IMR-90 (cell line): ENCODE measurements at regions not wholly inside any gene's neighbourhood (a gene's known extent, or its start where the extent isn't known, plus 50 kb on each side); places are given as distances from the start of the nearest gene placed in this dataset.

ENCODE experiments used
- ATAC-seq: fragments of 200-7000 bp; cut with Tn5 transposase; 2 replicates; pipeline ENCODE4 v1.9.1; 2020; ENCODE audit warnings: low read depth, mild to moderate bottlenecking, moderate library complexity
- BruUV-seq: library from RNA; stranded (reverse); fragments of 400-500 nt; replicated peaks from 2 replicates; lab custom pipeline; 2021; lab: Mats Ljungman, UMichigan
- CTCF ChIA-PET: fragments of 300-600 bp; formaldehyde crosslinking; extraction: SDS; loops from one replicate; lab custom pipeline; 2021; ENCODE audit warnings: antibody characterized with exemption; lab: Yijun Ruan, JAX
- POLR2A ChIA-PET: fragments of 300-600 bp; sonication (Branson Sonifier 250); formaldehyde crosslinking; loops from one replicate; lab custom pipeline; 2022; ENCODE audit warnings: antibody characterized with exemption; ENCODE audit not compliant: unreplicated experiment; lab: Charles Lee
- DNase-seq: peaks from one replicate; pipeline ENCODE4 v3.0.0; 2013
- H2AFZ ChIP-seq: replicated peaks from 2 replicates; pipeline ENCODE3; 2013; ENCODE audit warnings: low read length, mild to moderate bottlenecking; ENCODE audit not compliant: poor library complexity
- H2AK5ac ChIP-seq: 2 replicates; pipeline ENCODE4 v1.6.1; 2013; ENCODE audit warnings: low read depth, low read length, inconsistent platforms
- H2AK9ac ChIP-seq: replicated peaks from 2 replicates; pipeline ENCODE3; 2013; ENCODE audit warnings: mild to moderate bottlenecking, low read depth, low read length, moderate library complexity; ENCODE audit not compliant: poor library complexity
- H2BK120ac ChIP-seq: 2 replicates; pipeline ENCODE4 v1.6.1; 2013; ENCODE audit warnings: low read depth, low read length, inconsistent platforms
- H2BK15ac ChIP-seq: 3 replicates; pipeline ENCODE4 v1.6.1; 2013; ENCODE audit warnings: low read depth, low read length, inconsistent platforms
- H2BK20ac ChIP-seq: 2 replicates; pipeline ENCODE4 v1.6.1; 2013; ENCODE audit warnings: low read depth, mild to moderate bottlenecking, inconsistent platforms, low read length, moderate library complexity
- H2BK5ac ChIP-seq: 2 replicates; pipeline ENCODE4 v1.6.1; 2013; ENCODE audit warnings: mild to moderate bottlenecking, low read depth, low read length, inconsistent platforms; ENCODE audit not compliant: poor library complexity, severe bottlenecking
- H3K14ac ChIP-seq: replicated peaks from 2 replicates; pipeline ENCODE4 v1.6.1; 2013; ENCODE audit warnings: low read depth, low read length, inconsistent platforms
- H3K18ac ChIP-seq: 2 replicates; pipeline ENCODE4 v1.6.1; 2013; ENCODE audit warnings: low read depth, low read length, control low read depth
- H3K23ac ChIP-seq: 2 replicates; pipeline ENCODE4 v1.6.1; 2013; ENCODE audit warnings: low read depth, low read length, inconsistent platforms
- H3K27ac ChIP-seq: 2 replicates; pipeline ENCODE4 v1.5.1; 2013; ENCODE audit warnings: mild to moderate bottlenecking, control low read depth, low read length; ENCODE audit not compliant: insufficient read depth
- H3K27me3 ChIP-seq: 2 replicates; pipeline ENCODE4 v1.6.1; 2013; ENCODE audit warnings: low read length; ENCODE audit not compliant: control insufficient read depth, insufficient read depth
- H3K36me3 ChIP-seq: 2 replicates; pipeline ENCODE4 v1.6.1; 2013; ENCODE audit warnings: low read length, mixed read lengths; ENCODE audit not compliant: control insufficient read depth, insufficient read depth
- H3K4ac ChIP-seq: 2 replicates; pipeline ENCODE4 v1.6.1; 2013; ENCODE audit warnings: low read depth, low read length, inconsistent platforms
- H3K4me1 ChIP-seq: 2 replicates; pipeline ENCODE4 v1.6.1; 2013; ENCODE audit warnings: low read length, mixed read lengths; ENCODE audit not compliant: control insufficient read depth, insufficient read depth
- H3K4me2 ChIP-seq: 2 replicates; pipeline ENCODE4 v1.6.1; 2013; ENCODE audit warnings: low read depth, mild to moderate bottlenecking, control low read depth, low read length, moderate library complexity
- H3K4me3 ChIP-seq: 2 replicates; pipeline ENCODE4 v1.5.1; 2013; ENCODE audit warnings: low read depth, mild to moderate bottlenecking, control low read depth, low read length, moderate library complexity; ENCODE audit not compliant: insufficient read depth
- H3K56ac ChIP-seq: 2 replicates; pipeline ENCODE4 v1.6.1; 2013; ENCODE audit warnings: low read length, inconsistent platforms; ENCODE audit not compliant: insufficient read depth; ENCODE audit errors: extremely low read depth
- H3K79me1 ChIP-seq, 2 experiments: 2 replicates each; pipeline ENCODE4 v1.6.1; 2013; ENCODE audit warnings: low read length in 2 of 2, inconsistent platforms in 1 of 2, low read depth in 1 of 2
- H3K9ac ChIP-seq: 2 replicates; pipeline ENCODE4 v1.6.1; 2013; ENCODE audit warnings: low read depth, low read length, control low read depth
- H3K9me1 ChIP-seq: 2 replicates; pipeline ENCODE4 v1.6.1; 2013; ENCODE audit warnings: low read length, inconsistent platforms; ENCODE audit not compliant: insufficient read depth
- H3K9me3 ChIP-seq: 2 replicates; pipeline ENCODE4 v1.6.1; 2013; ENCODE audit warnings: low read length; ENCODE audit not compliant: control insufficient read depth, insufficient read depth
- H4K20me1 ChIP-seq: 2 replicates; pipeline ENCODE4 v1.6.1; 2013; ENCODE audit warnings: low read length, inconsistent platforms; ENCODE audit not compliant: insufficient read depth
- H4K5ac ChIP-seq: 2 replicates; pipeline ENCODE4 v1.6.1; 2013; ENCODE audit warnings: mild to moderate bottlenecking, low read depth, low read length, control low read depth
- H4K8ac ChIP-seq, 2 experiments: 2 replicates each; pipeline ENCODE4 v1.6.1; 2013; ENCODE audit warnings: low read depth in 2 of 2, low read length in 2 of 2, control low read depth in 1 of 2, inconsistent platforms in 1 of 2
- H4K91ac ChIP-seq: 2 replicates; pipeline ENCODE4 v1.6.1; 2013; ENCODE audit warnings: low read depth, low read length, inconsistent platforms; ENCODE audit not compliant: insufficient read depth
- CEBPB ChIP-seq: IDR thresholded peaks from 2 replicates; pipeline ENCODE4 v1.6.1; 2012; ENCODE audit warnings: low read depth, low read length, improper control_type of control experiment
- MAFK ChIP-seq: IDR thresholded peaks from 2 replicates; pipeline ENCODE4 v1.6.1; 2012; ENCODE audit warnings: low read depth, low read length, improper control_type of control experiment
- WGBS, 2 experiments: methylation state at CpG; one replicate each; pipeline versions ENCODE4 v1.1.5 to v1.1.7; 2013; ENCODE audit warnings: missing lambda C conversion rate in 2 of 2; ENCODE audit not compliant: insufficient read length in 1 of 2; ENCODE audit errors: extremely low coverage in 2 of 2; 5-methylcytosine and 5-hydroxymethylcytosine counted together
- dilution Hi-C: fragments of 300-500 bp; cut with HindIII; formaldehyde crosslinking; loops from one replicate; pipeline ENCODE4 v1.14.3; 2018; ENCODE audit warnings: low sequenced_read_pairs; ENCODE audit not compliant: unreplicated experiment
- in situ Hi-C: fragments of 300-500 bp; cut with MboI; formaldehyde crosslinking; loops from 3 replicates; pipeline ENCODE4 v1.14.3; 2019; ENCODE audit warnings: low sequenced_read_pairs, inconsistent platforms, mixed read lengths
- intact Hi-C: fragments of 100-400 bp; cut with micrococcal nuclease; formaldehyde crosslinking; loops from 2 replicates; pipeline ENCODE4 v1.10.0; 2022

DNA sequence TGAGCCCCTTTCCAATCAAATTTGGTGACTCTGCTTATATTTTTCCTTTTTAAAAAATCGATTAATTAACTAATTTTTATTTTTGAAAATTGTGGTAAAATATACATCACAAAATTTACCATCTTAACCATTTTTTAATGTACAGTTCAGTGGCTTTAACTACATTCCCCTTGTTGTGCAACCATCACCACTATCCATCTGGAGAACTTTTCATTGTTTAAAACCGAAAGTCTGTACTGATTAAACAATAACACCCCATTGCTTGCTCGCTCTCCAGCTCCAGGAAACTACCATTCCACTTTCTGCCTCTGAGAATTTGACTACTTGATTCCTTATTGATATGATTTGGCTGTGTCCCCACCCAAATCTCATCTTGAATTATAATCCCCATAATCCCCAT lies 283.4 kb downstream of the C12orf75 start:
- no peak overlapping the region for H3K4me3 ChIP-seq
- no peak for TF ChIP-seq MAFK
- 0 out of 2 replicates have a peak, but pooled peaks have one; percentile 4 for TF ChIP-seq CEBPB
- no peak overlapping the region for H2AFZ ChIP-seq
- no peaks in the 10 kb centered on the region for H3K9me3 ChIP-seq
- in situ Hi-C loops, result no loop called here
- H3K9me1 ChIP-seq, result peaks cover 2% of the 10 kb centered on the region
- no peak overlapping the region for H2AK9ac ChIP-seq
- H2AK5ac ChIP-seq, result no peak overlapping the region
- ATAC-seq, result no peak
- DNase-seq, result peak; percentile 6
- no peak overlapping the region for H3K18ac ChIP-seq
- H4K20me1 ChIP-seq, result no peaks in the 10 kb centered on the region
- no peak overlapping the region for H3K56ac ChIP-seq
- no CpG with 5 or more reads among the region's 3 CpGs for WGBS, 2 experiments
- CTCF ChIA-PET, result interaction anchor here (1.1 to 1.6 kb wide), 2 partner anchors 9 to 11 kb away, joined by 3 read pairs; no protein-coding TSS in a partner anchor
- no peaks in the 10 kb centered on the region for H3K4me1 ChIP-seq
- intact Hi-C loops, result no loop called here
- H4K91ac ChIP-seq, result no peak overlapping the region
- H3K23ac ChIP-seq, result no peak overlapping the region
- no peak overlapping the region for H3K14ac ChIP-seq
- H2BK120ac ChIP-seq, result no peak overlapping the region
- H3K4ac ChIP-seq, result no peak overlapping the region
- dilution Hi-C loops, result no loop called here
- peaks cover 2% of the 10 kb centered on the region; the same call in 1 of the 2 replicates for H3K27me3 ChIP-seq
- H3K9ac ChIP-seq, result no peak overlapping the region
- no peak overlapping the region for H2BK15ac ChIP-seq
- no TSS peak for BruUV-seq
- H4K8ac ChIP-seq, result no peak overlapping the region
- no peaks in the 10 kb centered on the region for H3K36me3 ChIP-seq
- no peak overlapping the region for H2BK5ac ChIP-seq
- H4K5ac ChIP-seq, result no peak overlapping the region
- POLR2A ChIA-PET, result no interaction called here
- no peak overlapping the region for H2BK20ac ChIP-seq
- H3K27ac ChIP-seq, result no peak overlapping the region
- H3K79me1 ChIP-seq, result no peaks in the 10 kb centered on the region
- H3K4me2 ChIP-seq, result no peak overlapping the region
